Activated B cell treated with CpG ODN at 0.5 μM for 24 hours (primary cell): ENCODE measurements at regions not wholly inside any gene's neighbourhood (a gene's known extent, or its start where the extent isn't known, plus 50 kb on each side); places are given as distances from the start of the nearest gene placed in this dataset.
"Not testable (repeated sequence)": the region's sequence is repeated elsewhere in the genome, so short reads cannot be mapped to it uniquely, and the experiment has no call there.

ENCODE experiments used
- ATAC-seq: fragments of 200-7000 bp; cut with Tn5 transposase; one replicate; pipeline ENCODE4 v1.10.0; 2021; ENCODE audit warnings: low read depth, mild to moderate bottlenecking, moderate library complexity
- CTCF ChIA-PET: fragments of 350-600 bp; sonication (Branson Sonifier 250); formaldehyde crosslinking; loops from one replicate; lab custom pipeline; 2021; ENCODE audit warnings: antibody characterized with exemption; lab: Charles Lee
- POLR2A ChIA-PET: fragments of 350-600 bp; sonication (Branson Sonifier 250); formaldehyde crosslinking; loops from one replicate; lab custom pipeline; 2021; ENCODE audit warnings: antibody characterized with exemption; lab: Charles Lee
- DNase-seq: peaks from one replicate; pipeline ENCODE4 v3.0.0; 2022
- H3K27ac Mint-ChIP-seq: one replicate; pipeline ENCODE4 v1.8.0; 2020; ENCODE audit warnings: mixed read lengths
- H3K27me3 Mint-ChIP-seq: one replicate; pipeline ENCODE4 v1.8.0; 2021; ENCODE audit warnings: mixed read lengths
- H3K36me3 Mint-ChIP-seq: one replicate; pipeline ENCODE4 v1.8.0; 2021; ENCODE audit warnings: low read depth, mixed read lengths
- H3K4me1 Mint-ChIP-seq: one replicate; pipeline ENCODE4 v1.8.0; 2021; ENCODE audit warnings: mixed read lengths
- H3K4me3 Mint-ChIP-seq: one replicate; pipeline ENCODE4 v1.8.0; 2020; ENCODE audit warnings: mild to moderate bottlenecking, mixed read lengths
- H3K9me3 Mint-ChIP-seq: one replicate; pipeline ENCODE4 v1.8.0; 2020; ENCODE audit warnings: mixed read lengths
- CTCF ChIP-seq: fragments of 200-600 bp; IDR thresholded peaks from one replicate; pipeline ENCODE4 v1.8.0; 2022; ENCODE audit warnings: antibody characterized with exemption, mild to moderate bottlenecking
- intact Hi-C: fragments of 100-400 bp; cut with micrococcal nuclease; formaldehyde crosslinking; loops from one replicate; pipeline ENCODE4 v1.15.1; 2024

GRCh38 chr11:90438069-90438468 lies 215.2 kb upstream of the CHORDC1 start:
- no peak for DNase-seq
- no peaks in the 10 kb centered on the region for H3K36me3 Mint-ChIP-seq

GRCh38 chr11:90434858-90435257 lies 212.0 kb upstream of the CHORDC1 start:
- Mint-ChIP-seq H3K36me3 (no peaks in the 10 kb centered on the region), H3K27me3 (no peaks in the 10 kb centered on the region), H3K27ac (no peak overlapping the region), H3K9me3 (no peaks in the 10 kb centered on the region), H3K4me3 (no peak overlapping the region), H3K4me1 (no peaks in the 10 kb centered on the region)
- DNase-seq (no peak), ATAC-seq (no peak)
- CTCF ChIA-PET = no interaction called here
- intact Hi-C loops = no loop called here
- POLR2A ChIA-PET = no interaction called here
- TF ChIP-seq CTCF = no peak

More at GRCh38 chr11:90438069-90438468, 215.2 kb upstream of the CHORDC1 start:
- intact Hi-C loops = no loop called here
- ChIA-PET POLR2A (no interaction called here), CTCF (no interaction called here)
- ATAC-seq = no peak
- no peak overlapping the region for H3K4me3 Mint-ChIP-seq
- H3K27me3 Mint-ChIP-seq = no peaks in the 10 kb centered on the region
- TF ChIP-seq CTCF = no peak
- no peaks in the 10 kb centered on the region for H3K4me1 Mint-ChIP-seq
- no peaks in the 10 kb centered on the region for H3K9me3 Mint-ChIP-seq
- H3K27ac Mint-ChIP-seq = no peak overlapping the region

GRCh38 chr11:90428836-90429235 lies 206.0 kb upstream of the CHORDC1 start:
- DNase-seq (no peak), ATAC-seq (no peak)
- no peaks in the 10 kb centered on the region for H3K4me1 Mint-ChIP-seq
- no peaks in the 10 kb centered on the region for H3K36me3 Mint-ChIP-seq
- H3K27me3 Mint-ChIP-seq = no peaks in the 10 kb centered on the region
- TF ChIP-seq CTCF = no peak
- ChIA-PET POLR2A (no interaction called here), CTCF (no interaction called here)
- H3K9me3 Mint-ChIP-seq = peaks cover 3% of the 10 kb centered on the region
- no peak overlapping the region for H3K27ac Mint-ChIP-seq
- no peak overlapping the region for H3K4me3 Mint-ChIP-seq
- intact Hi-C loops = no loop called here

- ChIA-PET POLR2A (no interaction called here), CTCF (no interaction called here)
- no peak overlapping the region for H3K27ac Mint-ChIP-seq
- intact Hi-C loops = no loop called here
- ATAC-seq (no peak), DNase-seq (no peak)
- no peaks in the 10 kb centered on the region for H3K4me1 Mint-ChIP-seq
- H3K36me3 Mint-ChIP-seq = no peaks in the 10 kb centered on the region
- TF ChIP-seq CTCF = no peak
- H3K27me3 Mint-ChIP-seq = no peaks in the 10 kb centered on the region
- H3K4me3 Mint-ChIP-seq = no peak overlapping the region
- H3K9me3 Mint-ChIP-seq = peaks cover 3% of the 10 kb centered on the region
These were observed 203.6 kb upstream of the CHORDC1 start for GRCh38 chr11:90426442-90426841.

GRCh38 chr11:90423378-90423777 lies 200.5 kb upstream of the CHORDC1 start:
- TF ChIP-seq CTCF = no peak
- H3K27me3 Mint-ChIP-seq = no peaks in the 10 kb centered on the region
- CTCF ChIA-PET = no interaction called here
- POLR2A ChIA-PET = no interaction called here
- H3K9me3 Mint-ChIP-seq = peaks cover 3% of the 10 kb centered on the region
- no peak for DNase-seq
- H3K27ac Mint-ChIP-seq = no peak overlapping the region
- ATAC-seq = no peak
- H3K4me3 Mint-ChIP-seq = no peak overlapping the region
- intact Hi-C loops = no loop called here
- no peaks in the 10 kb centered on the region for H3K4me1 Mint-ChIP-seq
- H3K36me3 Mint-ChIP-seq = no peaks in the 10 kb centered on the region

- H3K4me3 Mint-ChIP-seq, H3K36me3 Mint-ChIP-seq, intact Hi-C loops, ATAC-seq, H3K9me3 Mint-ChIP-seq, DNase-seq, H3K27ac Mint-ChIP-seq, POLR2A ChIA-PET, CTCF ChIA-PET, H3K4me1 Mint-ChIP-seq, H3K27me3 Mint-ChIP-seq: not testable (repeated sequence)
These were observed 199.9 kb upstream of the CHORDC1 start for GRCh38 chr11:90422787-90423186.
